Testis (tissue), 2 donors: ENCODE measurements at regions not wholly inside any gene's neighbourhood (a gene's known extent, or its start where the extent isn't known, plus 50 kb on each side); places are given as distances from the start of the nearest gene placed in this dataset.

ENCODE experiments used
- CTCF ChIP-seq, 3 experiments: fragments of 450-650 bp in 2 of 3; fragments of 200-600 bp in 1 of 3; sonication (generic) in 1 of 3; IDR thresholded peaks; one replicate each; pipeline ENCODE4 v1.5.1; 2016 to 2019; ENCODE audit warnings: antibody characterized with exemption in 3 of 3, mild to moderate bottlenecking in 2 of 3, moderate library complexity in 1 of 3
- POLR2A ChIP-seq: fragments of 450-650 bp; IDR thresholded peaks from one replicate; pipeline ENCODE4 v1.6.1; 2017; ENCODE audit warnings: antibody characterized with exemption, mild to moderate bottlenecking, moderate library complexity

- TF ChIP-seq CTCF (IDR thresholded peaks at IDR 0.05) (no peak), POLR2A (no peak)
Observed at GRCh38 chr14:46259536-46259935, 392.0 kb downstream of the RPL10L start.
